Right lobe of liver (tissue), 6 donors: ENCODE measurements at regions not wholly inside any gene's neighbourhood (a gene's known extent, or its start where the extent isn't known, plus 50 kb on each side); places are given as distances from the start of the nearest gene placed in this dataset.
A peak's percentile ranks its signal among the peaks of the same experiment; 100 is the strongest.

Experiments used
- ATAC-seq, 4 donors: fragments of 200-7000 bp; cut with Tn5 transposase; one replicate each; pipeline ENCODE4 v1.9.1; 2020; ENCODE audit warnings: mild to moderate bottlenecking in 4 of 4, moderate library complexity in 4 of 4
- DNase-seq, 3 donors: peaks; one replicate each; pipeline ENCODE4 v3.0.0-alpha.2; 2020
- H3K27ac ChIP-seq, 3 donors: fragments of 200-600 bp; one replicate each; pipeline ENCODE4 v1.8.0; 2022
- H3K27me3 ChIP-seq, 2 donors: fragments of 200-600 bp; one replicate each; pipeline ENCODE4 v1.8.0; 2022
- H3K36me3 ChIP-seq, 4 donors: fragments of 200-600 bp; sonication (generic) in 1 of 4; one replicate each; pipeline versions ENCODE4 v1.5.1 to v1.8.0; 2017 to 2022; ENCODE audit warnings: control low read depth in 1 of 4
- H3K4me1 ChIP-seq, 4 donors: fragments of 200-600 bp; sonication (generic) in 1 of 4; one replicate each; pipeline versions ENCODE4 v1.5.1 to v1.8.0; 2017 to 2022; ENCODE audit warnings: control low read depth in 1 of 4
- H3K4me3 ChIP-seq, 3 donors: fragments of 200-600 bp; one replicate each; pipeline ENCODE4 v1.8.0; 2022
- H3K9me3 ChIP-seq, 4 donors: fragments of 200-600 bp; sonication (generic) in 1 of 4; one replicate each; pipeline versions ENCODE4 v1.5.1 to v1.8.0; 2017 to 2022; ENCODE audit warnings: control low read depth in 1 of 4
- POLR2A ChIP-seq: fragments of 450-650 bp; IDR thresholded peaks from one replicate; pipeline ENCODE4 v1.6.1; 2017; ENCODE audit warnings: antibody characterized with exemption, mild to moderate bottlenecking
- WGBS: methylation state at CpG from one replicate; pipeline ENCODE4 v1.1.6; 2018; ENCODE audit warnings: low coverage, low lambda C conversion rate; ENCODE audit not compliant: insufficient coverage; ENCODE audit errors: missing lambda C conversion rate; 5-methylcytosine and 5-hydroxymethylcytosine counted together
- intact Hi-C, 2 donors: fragments of 100-400 bp; cut with DNase I; formaldehyde crosslinking; loops; one replicate each; pipeline versions ENCODE4 v1.11.2 to v1.14.1; 2022
- TF ChIP-seq, protein P1 (sequence below), 4 donors: fragments of 200-600 bp in 3 of 4; fragments of 450-650 bp in 1 of 4; IDR thresholded peaks; one replicate each; pipeline versions ENCODE4 v1.5.1 to v1.8.0; 2016 to 2022; ENCODE audit warnings: antibody characterized with exemption in 4 of 4, mild to moderate bottlenecking in 2 of 4
- donor health status: DM: no; HTN: yes; CAD: no.
- donor health status: DM: no; HTN: no; CAD: no.
- donor health status: DM: no; HTN: no; CAD: no.
- donor health status: DM: no; HTN: yes; CAD: no.
- donor health status: DM: no; HTN: yes; CAD: no.

GRCh38 chrX:103158317-103158621 lies 56.6 kb upstream of the BEX4 start:
- no peaks in the 10 kb centered on the region for H3K9me3 ChIP-seq
- ATAC-seq: peak in 1 of 4 donors; percentile 14
- H3K36me3 ChIP-seq: no peaks in the 10 kb centered on the region
- no peak overlapping the region for H3K4me3 ChIP-seq
- peaks cover 0 to 9% (median 0%) of the 10 kb centered on the region in 4 donors for H3K4me1 ChIP-seq
- TF ChIP-seq, protein P1, sequence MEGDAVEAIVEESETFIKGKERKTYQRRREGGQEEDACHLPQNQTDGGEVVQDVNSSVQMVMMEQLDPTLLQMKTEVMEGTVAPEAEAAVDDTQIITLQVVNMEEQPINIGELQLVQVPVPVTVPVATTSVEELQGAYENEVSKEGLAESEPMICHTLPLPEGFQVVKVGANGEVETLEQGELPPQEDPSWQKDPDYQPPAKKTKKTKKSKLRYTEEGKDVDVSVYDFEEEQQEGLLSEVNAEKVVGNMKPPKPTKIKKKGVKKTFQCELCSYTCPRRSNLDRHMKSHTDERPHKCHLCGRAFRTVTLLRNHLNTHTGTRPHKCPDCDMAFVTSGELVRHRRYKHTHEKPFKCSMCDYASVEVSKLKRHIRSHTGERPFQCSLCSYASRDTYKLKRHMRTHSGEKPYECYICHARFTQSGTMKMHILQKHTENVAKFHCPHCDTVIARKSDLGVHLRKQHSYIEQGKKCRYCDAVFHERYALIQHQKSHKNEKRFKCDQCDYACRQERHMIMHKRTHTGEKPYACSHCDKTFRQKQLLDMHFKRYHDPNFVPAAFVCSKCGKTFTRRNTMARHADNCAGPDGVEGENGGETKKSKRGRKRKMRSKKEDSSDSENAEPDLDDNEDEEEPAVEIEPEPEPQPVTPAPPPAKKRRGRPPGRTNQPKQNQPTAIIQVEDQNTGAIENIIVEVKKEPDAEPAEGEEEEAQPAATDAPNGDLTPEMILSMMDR (IDR thresholded peaks at IDR 0.05): no peak
- no peak for TF ChIP-seq POLR2A
- no peak for DNase-seq
- no peaks in the 10 kb centered on the region for H3K27me3 ChIP-seq
- 10% methylated on average over 4 of the region's 4 CpGs for WGBS
- intact Hi-C loops: loop anchor here in 1 of 2 donors (10.0 kb wide), 1 partner anchor 203 kb away; no protein-coding TSS in a partner anchor
- H3K27ac ChIP-seq: no peak overlapping the region

DNA sequence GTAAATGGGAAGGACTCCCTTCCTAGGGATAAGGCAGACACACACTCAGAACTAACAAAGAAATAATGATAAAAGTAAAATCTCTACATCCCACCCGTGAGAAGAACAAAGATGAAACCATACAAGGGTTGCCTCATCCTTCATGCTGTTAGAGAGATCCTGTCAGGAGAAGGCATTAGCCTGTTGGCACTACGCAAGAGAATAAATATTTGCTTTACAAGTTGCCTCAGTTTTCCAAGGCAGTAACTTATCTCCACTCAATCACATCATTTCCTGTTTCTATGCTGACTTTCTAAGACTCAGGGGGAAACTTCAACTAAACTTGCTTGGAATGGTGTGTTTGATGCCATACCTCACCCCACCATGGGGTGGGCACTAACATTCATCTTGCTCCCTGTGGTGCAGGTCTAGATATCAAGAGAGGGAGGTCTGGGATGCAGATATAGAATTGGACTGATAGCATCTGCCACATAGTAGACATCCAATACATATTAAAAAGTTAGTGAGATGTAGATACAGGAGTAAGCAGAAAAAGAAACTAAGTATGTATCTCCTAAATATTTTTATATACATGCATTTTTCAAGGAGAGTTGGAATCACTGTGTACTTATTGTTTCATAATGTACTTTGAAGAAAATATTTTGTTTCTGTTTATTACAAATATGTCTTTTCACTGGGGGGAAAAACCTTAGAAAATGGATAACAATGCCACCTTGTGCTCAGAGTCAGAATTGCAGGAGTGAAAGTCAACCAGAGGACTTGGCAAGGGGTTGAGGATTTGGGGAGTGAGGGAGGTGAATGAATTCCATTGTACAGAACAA lies 57.2 kb upstream of the BEX4 start:
- WGBS: 4% methylated on average over 2 of the region's 2 CpGs
- Histone ChIP-seq H3K4me3 (no peak overlapping the region), H3K4me1 (peaks cover 0 to 9% (median 0%) of the 10 kb centered on the region in 4 donors), H3K36me3 (no peaks in the 10 kb centered on the region), H3K27ac (no peak overlapping the region), H3K27me3 (no peaks in the 10 kb centered on the region), H3K9me3 (no peaks in the 10 kb centered on the region)
- intact Hi-C loops: loop anchor here in 1 of 2 donors (10.0 kb wide), 1 partner anchor 203 kb away; no protein-coding TSS in a partner anchor
- ATAC-seq: peak; percentile 81 to 90 (median 86)
- TF ChIP-seq, protein P1 (IDR thresholded peaks at IDR 0.05): peak; percentile 61 to 76 (median 70)
- TF ChIP-seq POLR2A: no peak
- DNase-seq: peak in 1 of 3 donors; percentile 40

DNA sequence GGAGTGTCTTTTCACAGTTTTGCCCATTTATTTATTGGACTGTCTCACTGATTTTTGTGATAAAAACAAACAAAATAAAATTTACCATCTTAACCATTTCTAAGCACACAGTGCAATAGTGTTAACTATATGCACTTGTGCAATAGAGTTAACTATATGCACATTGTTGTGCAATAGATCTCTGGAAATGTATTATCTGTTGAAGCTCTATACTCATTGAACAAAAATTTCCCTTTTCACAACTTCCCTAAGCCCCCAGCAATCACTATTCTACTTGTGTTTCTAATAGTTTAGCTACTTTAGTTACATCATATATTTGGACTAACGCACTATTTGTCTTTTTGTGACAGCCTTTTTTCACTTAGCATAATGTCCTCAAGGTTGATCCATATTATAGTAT lies 59.7 kb upstream of the BEX4 start:
- peaks cover 0 to 9% (median 0%) of the 10 kb centered on the region in 4 donors for H3K4me1 ChIP-seq
- H3K4me3 ChIP-seq: no peak overlapping the region
- H3K27me3 ChIP-seq: no peaks in the 10 kb centered on the region
- WGBS: 56% methylated on average over 1 of the region's 1 CpG
- no peaks in the 10 kb centered on the region for H3K9me3 ChIP-seq
- ATAC-seq (no peak), DNase-seq (no peak)
- intact Hi-C loops: loop anchor here in 1 of 2 donors (10.0 kb wide), 1 partner anchor 200 kb away; no protein-coding TSS in a partner anchor
- no peaks in the 10 kb centered on the region for H3K36me3 ChIP-seq
- no peak overlapping the region for H3K27ac ChIP-seq
- TF ChIP-seq, protein P1 (IDR thresholded peaks at IDR 0.05): no peak
- no peak for TF ChIP-seq POLR2A

GRCh38 chrX:103153661-103154060 lies 60.7 kb upstream of the NXF3 start:
- 56% methylated on average over 2 of the region's 2 CpGs for WGBS
- H3K4me3 ChIP-seq: no peak overlapping the region

More at GRCh38 chrX:103153661-103154060, 60.7 kb upstream of the NXF3 start:
- Histone ChIP-seq H3K4me1 (peaks cover 0 to 9% (median 0%) of the 10 kb centered on the region in 4 donors), H3K27ac (no peak overlapping the region), H3K27me3 (no peaks in the 10 kb centered on the region), H3K9me3 (no peaks in the 10 kb centered on the region), H3K36me3 (no peaks in the 10 kb centered on the region)
- intact Hi-C loops: loop anchor here in 1 of 2 donors (10.0 kb wide), 1 partner anchor 199 kb away; no protein-coding TSS in a partner anchor
- ATAC-seq (no peak), DNase-seq (no peak)
- no peak for TF ChIP-seq POLR2A
- TF ChIP-seq, protein P1 (IDR thresholded peaks at IDR 0.05): no peak
